Left lung (tissue), 4 donors: ENCODE measurements at regions not wholly inside any gene's neighbourhood (a gene's known extent, or its start where the extent isn't known, plus 50 kb on each side); places are given as distances from the start of the nearest gene placed in this dataset.
A peak's percentile ranks its signal among the peaks of the same experiment; 100 is the strongest.

Experiments
- ATAC-seq: fragments of 200-7000 bp; cut with Tn5 transposase; one replicate; pipeline ENCODE4 v1.9.1; 2020; ENCODE audit warnings: moderate library complexity
- DNase-seq, 4 donors: peaks; one replicate each; pipeline ENCODE4 v3.0.0-alpha.2; 2013 to 2020
- H3K27ac ChIP-seq, 2 donors: fragments of 200-600 bp; sonication (generic) in 1 of 2; one replicate each; pipeline versions ENCODE4 v1.5.0 to v1.8.0; 2020 to 2021
- H3K27me3 ChIP-seq, 2 donors: fragments of 200-600 bp; sonication (generic) in 1 of 2; one replicate each; pipeline versions ENCODE4 v1.5.0 to v1.8.0; 2020 to 2021
- H3K36me3 ChIP-seq, 2 donors: fragments of 200-600 bp; sonication (generic) in 1 of 2; one replicate each; pipeline versions ENCODE4 v1.5.0 to v1.8.0; 2020 to 2021
- H3K4me1 ChIP-seq, 2 donors: fragments of 200-600 bp; one replicate each; pipeline ENCODE4 v1.8.0; 2021
- H3K4me3 ChIP-seq, 2 donors: fragments of 200-600 bp; sonication (generic) in 1 of 2; one replicate each; pipeline versions ENCODE4 v1.5.0 to v1.8.0; 2020 to 2021; ENCODE audit warnings: mild to moderate bottlenecking in 1 of 2
- H3K9me3 ChIP-seq, 2 donors: fragments of 200-600 bp; sonication (generic) in 1 of 2; one replicate each; pipeline versions ENCODE4 v1.5.0 to v1.8.0; 2020 to 2021
- intact Hi-C, 2 donors: fragments of 100-400 bp; cut with DNase I; formaldehyde crosslinking; loops; one replicate each; pipeline versions ENCODE4 v1.11.2 to v1.14.2; 2022
- TF ChIP-seq, protein P1 (sequence below), 2 donors: fragments of 200-600 bp; sonication (generic) in 1 of 2; IDR thresholded peaks; one replicate each; pipeline versions ENCODE4 v1.5.0 to v1.8.0; 2021; ENCODE audit warnings: antibody characterized with exemption in 2 of 2
- donor health status: DM: no; HTN: yes; CAD: no.
- donor health status: DM: no; HTN: no; CAD: no.

DNA sequence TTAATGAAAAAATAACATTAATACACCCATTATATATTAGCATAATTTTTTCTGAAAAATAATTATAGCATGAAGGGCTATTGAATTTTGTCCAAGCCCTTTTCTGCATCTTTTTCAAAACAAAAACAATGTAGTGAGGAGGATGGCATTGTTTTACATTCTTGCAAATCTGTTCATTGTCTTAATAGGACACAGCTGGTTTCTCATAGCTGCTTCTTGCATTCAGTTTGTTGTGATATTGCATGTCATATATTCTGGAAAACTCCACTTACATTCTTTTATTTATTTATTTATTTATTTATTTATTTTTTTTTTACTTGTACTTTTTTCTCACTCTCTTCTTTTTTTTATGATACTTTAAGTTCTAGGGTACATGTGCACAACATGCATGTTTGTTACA, 107.4 kb downstream of the NR1D2 start:
- no peaks in the 10 kb centered on the region for H3K9me3 ChIP-seq
- TF ChIP-seq, protein P1, sequence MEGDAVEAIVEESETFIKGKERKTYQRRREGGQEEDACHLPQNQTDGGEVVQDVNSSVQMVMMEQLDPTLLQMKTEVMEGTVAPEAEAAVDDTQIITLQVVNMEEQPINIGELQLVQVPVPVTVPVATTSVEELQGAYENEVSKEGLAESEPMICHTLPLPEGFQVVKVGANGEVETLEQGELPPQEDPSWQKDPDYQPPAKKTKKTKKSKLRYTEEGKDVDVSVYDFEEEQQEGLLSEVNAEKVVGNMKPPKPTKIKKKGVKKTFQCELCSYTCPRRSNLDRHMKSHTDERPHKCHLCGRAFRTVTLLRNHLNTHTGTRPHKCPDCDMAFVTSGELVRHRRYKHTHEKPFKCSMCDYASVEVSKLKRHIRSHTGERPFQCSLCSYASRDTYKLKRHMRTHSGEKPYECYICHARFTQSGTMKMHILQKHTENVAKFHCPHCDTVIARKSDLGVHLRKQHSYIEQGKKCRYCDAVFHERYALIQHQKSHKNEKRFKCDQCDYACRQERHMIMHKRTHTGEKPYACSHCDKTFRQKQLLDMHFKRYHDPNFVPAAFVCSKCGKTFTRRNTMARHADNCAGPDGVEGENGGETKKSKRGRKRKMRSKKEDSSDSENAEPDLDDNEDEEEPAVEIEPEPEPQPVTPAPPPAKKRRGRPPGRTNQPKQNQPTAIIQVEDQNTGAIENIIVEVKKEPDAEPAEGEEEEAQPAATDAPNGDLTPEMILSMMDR (IDR thresholded peaks at IDR 0.05): no peak
- no peak overlapping the region for H3K4me3 ChIP-seq
- intact Hi-C loops: no loop called here
- no peak overlapping the region for H3K27ac ChIP-seq
- H3K36me3 ChIP-seq: no peaks in the 10 kb centered on the region
- ATAC-seq (no peak), DNase-seq (no peak)
- H3K4me1 ChIP-seq: no peaks in the 10 kb centered on the region
- no peaks in the 10 kb centered on the region for H3K27me3 ChIP-seq

DNA sequence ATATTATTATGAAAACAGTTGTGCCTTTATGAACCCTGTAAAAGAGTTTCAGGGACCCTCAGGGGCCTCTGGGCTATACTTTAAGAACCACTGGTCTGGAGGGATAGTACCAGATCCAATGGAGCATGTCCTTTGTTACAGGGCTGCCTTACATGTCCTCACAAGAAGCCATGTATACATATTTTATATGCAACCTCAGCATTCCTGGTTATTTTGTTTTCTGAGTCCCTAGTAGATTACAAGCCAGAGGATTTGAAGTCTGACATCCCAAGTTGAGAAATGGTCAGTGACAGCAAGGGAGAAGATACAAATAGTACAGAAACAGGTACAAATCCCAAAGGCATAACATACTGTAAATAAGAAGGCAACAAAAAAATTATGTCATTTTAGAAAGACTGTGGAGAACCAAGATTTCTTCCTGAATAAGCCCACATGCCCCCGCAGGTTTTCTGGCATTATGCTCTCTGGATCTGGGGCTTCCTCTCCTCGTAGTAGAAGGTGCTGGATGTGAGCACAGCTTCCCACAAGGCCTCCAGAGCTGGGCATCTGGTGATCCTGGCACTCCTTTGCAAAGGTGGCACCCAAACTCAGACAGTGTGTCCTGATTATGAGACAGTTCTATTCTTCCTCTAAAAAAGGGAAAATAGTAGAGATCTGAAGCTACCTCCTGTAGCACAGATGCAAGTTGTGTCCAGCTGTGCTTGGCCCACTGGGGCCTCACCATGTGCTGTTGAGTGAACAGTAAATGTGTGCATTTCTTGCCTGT, 114.0 kb downstream of the NR1D2 start:
- H3K9me3 ChIP-seq: no peaks in the 10 kb centered on the region
- H3K27ac ChIP-seq: peak overlapping the region; percentile 59 to 70
- ATAC-seq (peak; percentile 50), DNase-seq (no peak)
- intact Hi-C loops: no loop called here
- no peak overlapping the region for H3K4me3 ChIP-seq
- TF ChIP-seq, protein P1 (IDR thresholded peaks at IDR 0.05): no peak
- H3K4me1 ChIP-seq: no peaks in the 10 kb centered on the region
- no peaks in the 10 kb centered on the region for H3K27me3 ChIP-seq
- H3K36me3 ChIP-seq: no peaks in the 10 kb centered on the region

DNA sequence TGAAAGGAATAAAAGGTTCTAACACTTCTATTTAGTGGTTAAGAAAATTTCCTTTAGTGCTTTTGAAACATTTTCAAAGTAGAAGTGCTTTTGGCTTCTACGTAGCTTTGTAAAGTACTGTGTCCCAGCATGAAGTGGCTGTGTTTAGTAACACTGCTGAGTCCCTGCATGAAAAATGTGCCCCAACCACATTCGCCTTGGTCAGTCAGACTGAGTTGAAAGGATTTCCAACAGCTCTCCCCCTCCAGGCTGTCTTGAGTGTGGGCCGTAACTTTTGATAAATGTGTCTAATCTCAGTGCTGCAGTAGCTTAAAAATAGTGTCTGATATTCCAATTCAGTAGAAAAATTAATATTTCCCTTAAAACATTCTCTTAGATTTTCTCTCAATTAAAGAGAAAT, 115.0 kb downstream of the NR1D2 start:
- no peaks in the 10 kb centered on the region for H3K4me1 ChIP-seq
- H3K27ac ChIP-seq: peak overlapping the region; percentile 59 to 70
- DNase-seq: peak in 3 of 4 donors; percentile 37 to 84 (median 76)
- ATAC-seq: peak; percentile 99
- intact Hi-C loops: no loop called here
- H3K4me3 ChIP-seq: no peak overlapping the region
- TF ChIP-seq, protein P1 (IDR thresholded peaks at IDR 0.05): no peak
- no peaks in the 10 kb centered on the region for H3K27me3 ChIP-seq
- no peaks in the 10 kb centered on the region for H3K9me3 ChIP-seq
- no peaks in the 10 kb centered on the region for H3K36me3 ChIP-seq

DNA sequence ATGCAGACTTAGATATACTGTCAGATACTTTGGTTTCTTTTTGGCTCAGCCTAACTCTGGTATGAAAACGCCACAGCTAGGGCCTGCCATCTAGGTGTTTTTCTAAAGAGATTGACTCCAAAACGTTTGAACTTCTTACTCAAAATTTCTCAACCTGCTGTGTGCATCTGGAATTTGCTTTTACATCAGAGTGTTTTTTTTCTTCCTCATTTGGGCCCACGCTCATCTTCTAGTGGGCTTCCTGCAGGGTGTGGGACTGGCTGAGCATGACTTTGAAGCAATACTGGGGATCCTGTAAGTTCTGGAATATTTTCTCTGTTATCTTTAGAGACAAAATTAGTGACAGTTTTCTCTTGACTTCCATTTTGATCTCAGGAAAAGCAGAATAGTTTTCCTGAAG, 117.8 kb downstream of the NR1D2 start:
- TF ChIP-seq, protein P1 (IDR thresholded peaks at IDR 0.05): no peak
- intact Hi-C loops: no loop called here
- DNase-seq (no peak), ATAC-seq (no peak)
- no peak overlapping the region for H3K4me3 ChIP-seq
- H3K27me3 ChIP-seq: no peaks in the 10 kb centered on the region
- no peaks in the 10 kb centered on the region for H3K9me3 ChIP-seq
- no peak overlapping the region for H3K27ac ChIP-seq
- no peaks in the 10 kb centered on the region for H3K4me1 ChIP-seq
- H3K36me3 ChIP-seq: no peaks in the 10 kb centered on the region
